Neural crest cell (in vitro differentiated cells): ENCODE measurements at regions not wholly inside any gene's neighbourhood (a gene's known extent, or its start where the extent isn't known, plus 50 kb on each side); places are given as distances from the start of the nearest gene placed in this dataset.

ENCODE experiments used
- DNase-seq: peaks from one replicate; pipeline ENCODE4 v3.0.0; 2021; ENCODE audit warnings: low read depth, mixed read lengths, low spot score
- H3K27ac Mint-ChIP-seq: one replicate; pipeline ENCODE4 v1.8.0; 2021; ENCODE audit warnings: mild to moderate bottlenecking, mixed read lengths; ENCODE audit not compliant: unreplicated experiment
- H3K27me3 Mint-ChIP-seq: 2 replicates; pipeline ENCODE4 v1.8.0; 2021; ENCODE audit warnings: low read depth, mild to moderate bottlenecking, mixed read lengths
- H3K36me3 Mint-ChIP-seq: 2 replicates; pipeline ENCODE4 v1.8.0; 2021; ENCODE audit warnings: low read depth, mild to moderate bottlenecking, mixed read lengths
- H3K4me1 Mint-ChIP-seq: 2 replicates; pipeline ENCODE4 v1.8.0; 2021; ENCODE audit warnings: mixed read lengths
- H3K4me3 Mint-ChIP-seq: one replicate; pipeline ENCODE4 v1.8.0; 2021; ENCODE audit warnings: mild to moderate bottlenecking, mixed read lengths
- H3K9me3 Mint-ChIP-seq: 2 replicates; pipeline ENCODE4 v1.8.0; 2021; ENCODE audit warnings: mixed read lengths
- CTCF ChIP-seq: fragments of 200-600 bp; sonication (generic); conservative IDR thresholded peaks from 2 replicates; pipeline ENCODE4 v1.5.0; 2021; ENCODE audit warnings: antibody characterized with exemption, mild to moderate bottlenecking

GRCh38 chr3:87332789-87333188, 56.4 kb upstream of the POU1F1 start:
- Mint-ChIP-seq H3K36me3 (no peaks in the 10 kb centered on the region), H3K27ac (no peak overlapping the region), H3K4me1 (no peaks in the 10 kb centered on the region)

GRCh38 chr3:87329065-87329464, 52.7 kb upstream of the POU1F1 start:
- Mint-ChIP-seq H3K4me3 (no peak overlapping the region), H3K27ac (no peak overlapping the region), H3K36me3 (no peaks in the 10 kb centered on the region), H3K4me1 (no peaks in the 10 kb centered on the region), H3K9me3 (no peaks in the 10 kb centered on the region), H3K27me3 (peaks cover 5% of the 10 kb centered on the region)
- no peak for DNase-seq
- TF ChIP-seq CTCF: no peak

More at GRCh38 chr3:87332789-87333188, 56.4 kb upstream of the POU1F1 start:
- Mint-ChIP-seq H3K4me3 (no peak overlapping the region), H3K27me3 (peaks cover 3% of the 10 kb centered on the region), H3K9me3 (no peaks in the 10 kb centered on the region)
- no peak for TF ChIP-seq CTCF
- DNase-seq: no peak
